Endodermal cell (in vitro differentiated cells): ENCODE measurements at regions not wholly inside any gene's neighbourhood (a gene's known extent, or its start where the extent isn't known, plus 50 kb on each side); places are given as distances from the start of the nearest gene placed in this dataset.

Experiments used
- DNase-seq: peaks from one replicate; pipeline ENCODE4 v3.0.0-alpha.2; 2017
- H3K27ac ChIP-seq: 2 replicates; pipeline ENCODE4 v1.5.1; 2013; ENCODE audit warnings: mild to moderate bottlenecking, low read depth, low read length, moderate library complexity
- H3K27me3 ChIP-seq: 2 replicates; pipeline ENCODE4 v1.6.1; 2013; ENCODE audit warnings: mild to moderate bottlenecking, low read length, moderate library complexity; ENCODE audit not compliant: insufficient read depth, control insufficient read depth, poor library complexity, severe bottlenecking
- H3K36me3 ChIP-seq: 2 replicates; pipeline ENCODE4 v1.7.0; 2013; ENCODE audit warnings: mild to moderate bottlenecking, low read length, moderate library complexity; ENCODE audit not compliant: control insufficient read depth, insufficient read depth
- H3K4me1 ChIP-seq: one replicate; pipeline ENCODE4 v1.7.0; 2013; ENCODE audit warnings: low read length; ENCODE audit not compliant: control insufficient read depth, insufficient read depth
- H3K4me3 ChIP-seq: 2 replicates; pipeline ENCODE4 v1.5.1; 2013; ENCODE audit warnings: mild to moderate bottlenecking, low read length, moderate library complexity
- H3K9ac ChIP-seq: 2 replicates; pipeline ENCODE4 v1.6.1; 2013; ENCODE audit warnings: mild to moderate bottlenecking, low read length, moderate library complexity; ENCODE audit not compliant: poor library complexity, severe bottlenecking; ENCODE audit errors: extremely low read depth
- H3K9me3 ChIP-seq: 2 replicates; pipeline ENCODE4 v1.6.1; 2013; ENCODE audit warnings: mild to moderate bottlenecking, low read length, moderate library complexity; ENCODE audit not compliant: control insufficient read depth
- H3K27ac Mint-ChIP-seq: 2 replicates; pipeline ENCODE4 v1.8.0; 2020; ENCODE audit warnings: mixed read lengths
- H3K27me3 Mint-ChIP-seq: 2 replicates; pipeline ENCODE4 v1.8.0; 2021; ENCODE audit warnings: mild to moderate bottlenecking, mixed read lengths; ENCODE audit not compliant: insufficient read depth
- H3K36me3 Mint-ChIP-seq: 2 replicates; pipeline ENCODE4 v1.8.0; 2020; ENCODE audit warnings: low read depth, mixed read lengths
- H3K4me1 Mint-ChIP-seq: 2 replicates; pipeline ENCODE4 v1.8.0; 2020; ENCODE audit warnings: mixed read lengths
- H3K4me3 Mint-ChIP-seq: 2 replicates; pipeline ENCODE4 v1.8.0; 2020; ENCODE audit warnings: mild to moderate bottlenecking, moderate library complexity, mixed read lengths
- H3K9me3 Mint-ChIP-seq: 2 replicates; pipeline ENCODE4 v1.8.0; 2020; ENCODE audit warnings: mild to moderate bottlenecking, mixed read lengths
- CTCF ChIP-seq: fragments of 200-600 bp; sonication (generic); conservative IDR thresholded peaks from 2 replicates; pipeline ENCODE4 v1.5.0; 2021; ENCODE audit warnings: antibody characterized with exemption, mild to moderate bottlenecking
- WGBS, 2 experiments: methylation state at CpG; one replicate each; pipeline versions ENCODE4 v1.1.5 to v1.1.7; 2013; ENCODE audit warnings: missing lambda C conversion rate in 2 of 2, mixed read lengths in 1 of 2; ENCODE audit not compliant: insufficient coverage in 1 of 2, insufficient read length in 1 of 2; 5-methylcytosine and 5-hydroxymethylcytosine counted together

DNA sequence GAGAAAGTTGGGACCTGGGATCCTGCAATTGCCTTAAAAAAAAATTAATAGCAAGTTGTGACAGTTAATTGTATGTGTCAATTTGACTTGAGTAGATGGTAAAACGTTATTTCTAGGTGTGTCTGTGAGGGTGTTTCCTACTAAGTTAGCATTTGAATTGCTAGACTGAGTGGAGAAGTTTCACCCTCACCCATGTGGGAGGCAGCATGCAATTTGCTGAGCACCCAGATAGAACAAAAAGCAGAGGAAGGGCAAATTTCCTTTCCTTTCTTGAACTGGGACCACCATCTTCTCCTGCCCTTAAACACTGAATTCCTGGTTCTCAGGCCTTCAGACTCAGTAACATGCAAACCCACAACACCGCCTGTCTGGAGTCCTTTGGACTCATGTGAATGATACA lies 455.7 kb downstream of the GALR1 start:
- no peak overlapping the region for H3K27ac ChIP-seq
- peaks cover 7% of the 10 kb centered on the region for H3K9me3 ChIP-seq
- no peaks in the 10 kb centered on the region for H3K27me3 Mint-ChIP-seq
- no peak overlapping the region for H3K4me3 Mint-ChIP-seq
- WGBS, 2 experiments, result 82% methylated on average over 2 of the region's 2 CpGs; no CpG with 5 or more reads in 1 of the 2 experiments
- H3K9ac ChIP-seq, result no peak overlapping the region
- H3K27me3 ChIP-seq, result no peaks in the 10 kb centered on the region
- no peaks in the 10 kb centered on the region for H3K9me3 Mint-ChIP-seq
- no peaks in the 10 kb centered on the region for H3K4me1 ChIP-seq
- H3K4me1 Mint-ChIP-seq, result no peaks in the 10 kb centered on the region
- no peak overlapping the region for H3K4me3 ChIP-seq
- H3K27ac Mint-ChIP-seq, result no peak overlapping the region
- no peak for TF ChIP-seq CTCF
- H3K36me3 Mint-ChIP-seq, result no peaks in the 10 kb centered on the region
- H3K36me3 ChIP-seq, result no peaks in the 10 kb centered on the region
- DNase-seq, result no peak

DNA sequence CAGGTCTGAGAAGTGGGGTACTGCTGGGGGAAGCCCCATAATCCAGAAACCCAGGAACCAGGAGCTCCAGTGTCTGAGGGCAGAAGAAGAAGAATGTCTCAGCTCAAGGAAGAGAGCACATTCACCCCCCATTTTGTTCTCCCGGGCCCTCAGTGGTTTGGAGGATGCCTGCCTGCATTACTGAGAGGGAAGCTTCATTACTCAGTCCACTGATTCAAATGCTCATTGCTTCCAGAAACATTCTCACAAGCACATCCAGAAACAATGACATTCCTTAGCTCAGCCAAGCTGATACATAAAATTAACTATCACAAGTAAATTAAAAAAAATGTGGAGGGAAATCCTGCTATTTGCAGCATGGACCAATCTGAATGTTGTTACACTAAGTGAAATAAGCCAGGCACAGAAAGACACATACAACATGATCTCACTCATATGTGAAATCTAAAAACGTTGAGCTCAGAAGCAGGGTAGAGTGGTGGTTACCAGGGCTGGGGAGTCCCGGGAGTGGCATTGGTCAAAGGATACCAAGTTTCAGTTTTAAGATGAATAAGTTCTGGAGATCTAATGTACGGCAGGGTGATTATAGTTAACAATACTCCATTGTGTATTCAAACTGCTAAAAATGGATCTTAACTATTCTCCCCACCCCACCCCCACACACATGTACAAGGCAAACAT lies 459.3 kb downstream of the GALR1 start:
- no peak overlapping the region for H3K9ac ChIP-seq
- H3K36me3 Mint-ChIP-seq, result no peaks in the 10 kb centered on the region
- H3K4me1 Mint-ChIP-seq, result no peaks in the 10 kb centered on the region
- no peaks in the 10 kb centered on the region for H3K27me3 ChIP-seq
- no peaks in the 10 kb centered on the region for H3K27me3 Mint-ChIP-seq
- H3K9me3 ChIP-seq, result peaks cover 7% of the 10 kb centered on the region
- H3K27ac Mint-ChIP-seq, result no peak overlapping the region
- H3K27ac ChIP-seq, result no peak overlapping the region
- H3K4me1 ChIP-seq, result no peaks in the 10 kb centered on the region
- no peak overlapping the region for H3K4me3 ChIP-seq
- H3K4me3 Mint-ChIP-seq, result no peak overlapping the region
- WGBS, 2 experiments, result 83 to 100% methylated on average over 1 to 4 of the region's 4 CpGs
- no peaks in the 10 kb centered on the region for H3K36me3 ChIP-seq
- no peak for DNase-seq
- no peak for TF ChIP-seq CTCF
- H3K9me3 Mint-ChIP-seq, result no peaks in the 10 kb centered on the region

- Mint-ChIP-seq H3K27ac (no peak overlapping the region), H3K27me3 (no peaks in the 10 kb centered on the region)
- peak; percentile 74 for TF ChIP-seq CTCF
Measured at GRCh38 chr18:77711096-77711495, 461.4 kb downstream of the GALR1 start.

More at GRCh38 chr18:77711096-77711495, 461.4 kb downstream of the GALR1 start:
- Histone ChIP-seq H3K27ac (no peak overlapping the region), H3K4me3 (no peak overlapping the region), H3K36me3 (no peaks in the 10 kb centered on the region), H3K27me3 (no peaks in the 10 kb centered on the region), H3K9me3 (peaks cover 7% of the 10 kb centered on the region), H3K4me1 (no peaks in the 10 kb centered on the region), H3K9ac (no peak overlapping the region)
- 33% methylated on average over 1 of the region's 3 CpGs; no CpG with 5 or more reads in 1 of the 2 experiments for WGBS, 2 experiments
- Mint-ChIP-seq H3K4me3 (no peak overlapping the region), H3K36me3 (no peaks in the 10 kb centered on the region), H3K4me1 (no peaks in the 10 kb centered on the region), H3K9me3 (no peaks in the 10 kb centered on the region)
- no peak for DNase-seq
